Mucosa of descending colon (tissue), 3 donors: ENCODE measurements at regions not wholly inside any gene's neighbourhood (a gene's known extent, or its start where the extent isn't known, plus 50 kb on each side); places are given as distances from the start of the nearest gene placed in this dataset.
"Not testable (repeated sequence)": the region's sequence is repeated elsewhere in the genome, so short reads cannot be mapped to it uniquely, and the experiment has no call there.

Experiments used
- ATAC-seq: fragments of 200-7000 bp; cut with Tn5 transposase; one replicate; pipeline ENCODE4 v1.9.1; 2020; ENCODE audit warnings: mild to moderate bottlenecking, moderate library complexity
- DNase-seq, 3 donors: peaks; one replicate each; pipeline ENCODE4 v3.0.0-alpha.2; 2020
- H3K36me3 ChIP-seq: fragments of 200-600 bp; one replicate; pipeline ENCODE4 v1.8.0; 2021; ENCODE audit warnings: low read depth, mild to moderate bottlenecking
- H3K4me1 ChIP-seq: fragments of 200-600 bp; one replicate; pipeline ENCODE4 v1.8.0; 2021; ENCODE audit warnings: low read depth, mild to moderate bottlenecking
- H3K4me3 ChIP-seq: fragments of 200-600 bp; one replicate; pipeline ENCODE4 v1.8.0; 2021; ENCODE audit warnings: mild to moderate bottlenecking
- H3K9me3 ChIP-seq: fragments of 200-600 bp; one replicate; pipeline ENCODE4 v1.8.0; 2021; ENCODE audit warnings: mild to moderate bottlenecking
- intact Hi-C, 2 donors: fragments of 100-400 bp; cut with DNase I in 1 of 2; cut with micrococcal nuclease in 1 of 2; formaldehyde crosslinking; loops; one replicate each; pipeline versions ENCODE4 v1.11.0 to v1.11.1; 2022; cut with DNase I, micrococcal nuclease
- TF ChIP-seq, protein P1 (sequence below): fragments of 200-600 bp; IDR thresholded peaks from one replicate; pipeline ENCODE4 v1.8.0; 2022; ENCODE audit warnings: antibody characterized with exemption, mild to moderate bottlenecking
- donor health status: DM: no; HTN: no; CAD: no; lungs with moderate emphysema.
- donor health status: DM: no; HTN: no; CAD: no.
- donor health status: DM: no; HTN: yes; CAD: no.

GRCh38 chr5:67770431-67771025, 445.0 kb upstream of the PIK3R1 start:
- ATAC-seq (peak; percentile 96), DNase-seq (peak in 2 of 3 donors; percentile 17 to 39)
- intact Hi-C loops, result no loop called here
- H3K4me1 ChIP-seq, result peaks cover 4% of the 10 kb centered on the region
- H3K4me3 ChIP-seq, result no peak overlapping the region
- H3K9me3 ChIP-seq, result no peaks in the 10 kb centered on the region
- H3K36me3 ChIP-seq, result no peaks in the 10 kb centered on the region
- TF ChIP-seq, protein P1, sequence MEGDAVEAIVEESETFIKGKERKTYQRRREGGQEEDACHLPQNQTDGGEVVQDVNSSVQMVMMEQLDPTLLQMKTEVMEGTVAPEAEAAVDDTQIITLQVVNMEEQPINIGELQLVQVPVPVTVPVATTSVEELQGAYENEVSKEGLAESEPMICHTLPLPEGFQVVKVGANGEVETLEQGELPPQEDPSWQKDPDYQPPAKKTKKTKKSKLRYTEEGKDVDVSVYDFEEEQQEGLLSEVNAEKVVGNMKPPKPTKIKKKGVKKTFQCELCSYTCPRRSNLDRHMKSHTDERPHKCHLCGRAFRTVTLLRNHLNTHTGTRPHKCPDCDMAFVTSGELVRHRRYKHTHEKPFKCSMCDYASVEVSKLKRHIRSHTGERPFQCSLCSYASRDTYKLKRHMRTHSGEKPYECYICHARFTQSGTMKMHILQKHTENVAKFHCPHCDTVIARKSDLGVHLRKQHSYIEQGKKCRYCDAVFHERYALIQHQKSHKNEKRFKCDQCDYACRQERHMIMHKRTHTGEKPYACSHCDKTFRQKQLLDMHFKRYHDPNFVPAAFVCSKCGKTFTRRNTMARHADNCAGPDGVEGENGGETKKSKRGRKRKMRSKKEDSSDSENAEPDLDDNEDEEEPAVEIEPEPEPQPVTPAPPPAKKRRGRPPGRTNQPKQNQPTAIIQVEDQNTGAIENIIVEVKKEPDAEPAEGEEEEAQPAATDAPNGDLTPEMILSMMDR, result no peak

DNA sequence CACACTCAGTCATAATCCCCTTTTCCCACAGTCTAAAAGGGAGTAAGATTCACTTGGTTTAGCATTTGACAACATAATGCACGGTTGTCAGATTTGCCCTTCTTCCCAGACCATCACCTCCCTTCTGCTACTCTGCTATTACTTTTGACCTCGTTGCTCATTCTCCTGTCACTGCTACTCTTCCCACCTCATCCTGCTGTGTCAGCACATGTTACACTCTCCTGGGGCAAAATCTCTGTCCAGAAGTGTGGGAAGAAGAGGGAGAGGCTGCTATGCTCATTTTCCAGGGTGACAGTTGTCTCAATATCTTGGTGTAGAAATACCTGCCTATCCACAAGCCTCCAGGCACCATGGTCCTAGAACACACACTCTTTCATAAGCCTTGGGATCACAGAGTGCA, 449.9 kb upstream of the PIK3R1 start:
- ATAC-seq (no peak), DNase-seq (no peak)
- H3K4me3 ChIP-seq, result no peak overlapping the region
- no peaks in the 10 kb centered on the region for H3K9me3 ChIP-seq
- intact Hi-C loops, result no loop called here
- TF ChIP-seq, protein P1, result no peak
- peaks cover 4% of the 10 kb centered on the region for H3K4me1 ChIP-seq
- no peaks in the 10 kb centered on the region for H3K36me3 ChIP-seq

GRCh38 chr5:67757771-67758170, 457.8 kb upstream of the PIK3R1 start:
- H3K9me3 ChIP-seq, DNase-seq, H3K4me1 ChIP-seq, H3K4me3 ChIP-seq, ATAC-seq, H3K36me3 ChIP-seq, intact Hi-C loops: not testable (repeated sequence)

- Histone ChIP-seq H3K36me3 (no peaks in the 10 kb centered on the region), H3K4me3 (no peak overlapping the region), H3K4me1 (no peaks in the 10 kb centered on the region), H3K9me3 (no peaks in the 10 kb centered on the region)
- DNase-seq (no peak), ATAC-seq (no peak)
- TF ChIP-seq, protein P1, result no peak
- intact Hi-C loops, result no loop called here
These were observed 463.2 kb upstream of the PIK3R1 start for GRCh38 chr5:67752357-67752708.

- Histone ChIP-seq H3K4me1 (no peaks in the 10 kb centered on the region), H3K36me3 (no peaks in the 10 kb centered on the region), H3K4me3 (no peak overlapping the region), H3K9me3 (no peaks in the 10 kb centered on the region)
- no peak for ATAC-seq
- no peak for DNase-seq
- TF ChIP-seq, protein P1, result no peak
- intact Hi-C loops, result no loop called here
These were observed 467.3 kb upstream of the PIK3R1 start for GRCh38 chr5:67748165-67748690.

DNA sequence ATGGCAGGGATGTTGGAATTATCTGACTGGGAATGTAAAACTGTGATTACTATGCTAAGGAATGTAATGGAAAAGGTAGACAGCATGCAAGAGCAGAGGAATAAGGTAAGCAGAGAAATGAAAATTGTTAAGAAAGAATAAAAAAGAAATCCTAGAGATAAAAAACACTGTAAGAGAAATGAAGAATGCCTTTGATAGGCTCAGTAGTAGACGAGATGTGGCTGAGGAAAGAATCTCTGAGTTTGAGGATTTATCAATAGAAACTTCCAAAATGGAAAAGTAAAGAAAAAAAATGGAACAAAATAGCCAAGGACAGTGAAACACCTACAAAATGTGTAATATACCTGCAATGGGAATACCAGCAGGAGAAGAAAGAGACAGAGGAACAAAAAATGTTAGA, 468.5 kb upstream of the PIK3R1 start:
- Histone ChIP-seq H3K9me3 (no peaks in the 10 kb centered on the region), H3K4me3 (no peak overlapping the region), H3K4me1 (no peaks in the 10 kb centered on the region), H3K36me3 (no peaks in the 10 kb centered on the region)
- TF ChIP-seq, protein P1, result no peak
- DNase-seq (no peak), ATAC-seq (no peak)
- intact Hi-C loops, result no loop called here

- H3K9me3 ChIP-seq, H3K36me3 ChIP-seq, DNase-seq, H3K4me3 ChIP-seq, H3K4me1 ChIP-seq, ATAC-seq, intact Hi-C loops: not testable (repeated sequence)
These were observed 468.9 kb upstream of the PIK3R1 start for GRCh38 chr5:67746608-67747007.
